Osteocyte (in vitro differentiated cells): ENCODE measurements at regions not wholly inside any gene's neighbourhood (a gene's known extent, or its start where the extent isn't known, plus 50 kb on each side); places are given as distances from the start of the nearest gene placed in this dataset.

Source experiments
- DNase-seq: peaks from one replicate; pipeline ENCODE4 v3.0.0; 2021; ENCODE audit warnings: mixed read lengths; ENCODE audit not compliant: unreplicated experiment; ENCODE audit errors: extremely low spot score
- H3K27ac Mint-ChIP-seq: one replicate; pipeline ENCODE4 v1.8.0; 2021; ENCODE audit warnings: mild to moderate bottlenecking, mixed read lengths; ENCODE audit not compliant: unreplicated experiment
- H3K27me3 Mint-ChIP-seq: one replicate; pipeline ENCODE4 v1.8.0; 2021; ENCODE audit warnings: mixed read lengths; ENCODE audit not compliant: unreplicated experiment
- H3K36me3 Mint-ChIP-seq: one replicate; pipeline ENCODE4 v1.8.0; 2021; ENCODE audit warnings: mixed read lengths; ENCODE audit not compliant: unreplicated experiment
- H3K4me1 Mint-ChIP-seq: one replicate; pipeline ENCODE4 v1.8.0; 2021; ENCODE audit warnings: mixed read lengths; ENCODE audit not compliant: unreplicated experiment
- H3K4me3 Mint-ChIP-seq: one replicate; pipeline ENCODE4 v1.8.0; 2021; ENCODE audit warnings: mild to moderate bottlenecking, moderate library complexity, mixed read lengths; ENCODE audit not compliant: unreplicated experiment
- H3K9me3 Mint-ChIP-seq: one replicate; pipeline ENCODE4 v1.8.0; 2021; ENCODE audit warnings: mixed read lengths; ENCODE audit not compliant: unreplicated experiment
- CTCF ChIP-seq: fragments of 200-600 bp; sonication (generic); IDR thresholded peaks from 2 replicates; pipeline ENCODE4 v1.5.0; 2021; ENCODE audit warnings: antibody characterized with exemption, mild to moderate bottlenecking, moderate library complexity

GRCh38 chr9:135183528-135184180 lies 96.2 kb downstream of the OLFM1 start:
- DNase-seq = no peak
- Mint-ChIP-seq H3K36me3 (no peaks in the 10 kb centered on the region), H3K9me3 (no peaks in the 10 kb centered on the region), H3K4me1 (no peaks in the 10 kb centered on the region), H3K27ac (no peak overlapping the region), H3K4me3 (no peak overlapping the region), H3K27me3 (peaks cover 2% of the 10 kb centered on the region)
- no peak for TF ChIP-seq CTCF

GRCh38 chr9:135184181-135185053 lies 96.9 kb downstream of the OLFM1 start:
- TF ChIP-seq CTCF = no peak
- peaks cover 2% of the 10 kb centered on the region for H3K27me3 Mint-ChIP-seq
- H3K27ac Mint-ChIP-seq = no peak overlapping the region
- no peak for DNase-seq
- no peaks in the 10 kb centered on the region for H3K4me1 Mint-ChIP-seq
- H3K4me3 Mint-ChIP-seq = no peak overlapping the region
- no peaks in the 10 kb centered on the region for H3K36me3 Mint-ChIP-seq
- no peaks in the 10 kb centered on the region for H3K9me3 Mint-ChIP-seq

- H3K27me3 Mint-ChIP-seq = peaks cover 2% of the 10 kb centered on the region
- no peaks in the 10 kb centered on the region for H3K36me3 Mint-ChIP-seq
- no peaks in the 10 kb centered on the region for H3K4me1 Mint-ChIP-seq
- no peak for DNase-seq
- H3K27ac Mint-ChIP-seq = no peak overlapping the region
- H3K4me3 Mint-ChIP-seq = no peak overlapping the region
- no peak for TF ChIP-seq CTCF
- no peaks in the 10 kb centered on the region for H3K9me3 Mint-ChIP-seq
These were observed 97.6 kb downstream of the OLFM1 start for GRCh38 chr9:135185060-135185459.

GRCh38 chr9:135186248-135187164 lies 99.0 kb downstream of the OLFM1 start:
- Mint-ChIP-seq H3K27me3 (peaks cover 2% of the 10 kb centered on the region), H3K4me3 (no peak overlapping the region), H3K36me3 (no peaks in the 10 kb centered on the region), H3K27ac (no peak overlapping the region), H3K4me1 (no peaks in the 10 kb centered on the region), H3K9me3 (no peaks in the 10 kb centered on the region)
- TF ChIP-seq CTCF = no peak
- no peak for DNase-seq
